Lung (tissue), 11 donors: ENCODE measurements at regions not wholly inside any gene's neighbourhood (a gene's known extent, or its start where the extent isn't known, plus 50 kb on each side); places are given as distances from the start of the nearest gene placed in this dataset.

Experiments used
- ATAC-seq: fragments of 200-7000 bp; cut with Tn5 transposase; one replicate; pipeline ENCODE4 v1.9.1; 2020; ENCODE audit warnings: moderate number of reproducible peaks; ENCODE audit not compliant: insufficient read depth, low FRiP score
- DNase-seq, 3 donors: peaks; one replicate each; pipeline ENCODE4 v3.0.0-alpha.2; 2013 to 2017
- H3K27ac ChIP-seq, 2 donors: one replicate each; pipeline ENCODE4 v1.5.1; 2013; ENCODE audit warnings: mild to moderate bottlenecking in 2 of 2, moderate library complexity in 2 of 2, control low read depth in 1 of 2, inconsistent platforms in 1 of 2, low read depth in 1 of 2, low read length in 1 of 2
- H3K27me3 ChIP-seq, 3 donors: one replicate each; pipeline ENCODE4 v1.5.1; 2013; ENCODE audit warnings: low read length in 2 of 3; ENCODE audit not compliant: control insufficient read depth in 3 of 3, insufficient read depth in 3 of 3
- H3K36me3 ChIP-seq, 4 donors: one replicate each; pipeline ENCODE4 v1.5.1; 2013; ENCODE audit warnings: low read length in 4 of 4, mild to moderate bottlenecking in 1 of 4, moderate library complexity in 1 of 4; ENCODE audit not compliant: control insufficient read depth in 4 of 4, insufficient read depth in 4 of 4
- H3K4me1 ChIP-seq, 5 donors: one replicate each; pipeline ENCODE4 v1.5.1; 2013; ENCODE audit warnings: low read length in 5 of 5, mild to moderate bottlenecking in 2 of 5, moderate library complexity in 1 of 5; ENCODE audit not compliant: control insufficient read depth in 5 of 5, insufficient read depth in 5 of 5
- H3K4me3 ChIP-seq: one replicate; pipeline ENCODE4 v1.5.1; 2013; ENCODE audit warnings: mild to moderate bottlenecking, control low read depth, moderate library complexity
- H3K9ac ChIP-seq, 2 donors: one replicate each; pipeline ENCODE4 v1.5.1; 2013; ENCODE audit warnings: low read length in 2 of 2, control low read depth in 1 of 2; ENCODE audit not compliant: insufficient read depth in 1 of 2
- H3K9me3 ChIP-seq, 4 donors: one replicate each; pipeline ENCODE4 v1.5.1; 2013; ENCODE audit warnings: low read length in 3 of 4, mild to moderate bottlenecking in 1 of 4, moderate library complexity in 1 of 4; ENCODE audit not compliant: control insufficient read depth in 4 of 4, insufficient read depth in 3 of 4
- WGBS, 2 donors: extraction: QIAGEN DNeasy Blood & Tissue Kit; methylation state at CpG; one replicate each; pipeline ENCODE4 v1.1.7; 2013; 5-methylcytosine and 5-hydroxymethylcytosine counted together
- TF ChIP-seq, protein P1 (sequence below): IDR thresholded peaks from 2 replicates; pipeline ENCODE4 v1.5.1; 2012; ENCODE audit warnings: mild to moderate bottlenecking; ENCODE audit errors: control extremely low read depth, extremely low read depth
- donor health status: control.
- donor health status: control.
- donor health status: Bipolar disorder and iron deficiency.
- donor health status: healthy.
- donor health status: DM: yes; HTN: yes; CAD: no.

DNA sequence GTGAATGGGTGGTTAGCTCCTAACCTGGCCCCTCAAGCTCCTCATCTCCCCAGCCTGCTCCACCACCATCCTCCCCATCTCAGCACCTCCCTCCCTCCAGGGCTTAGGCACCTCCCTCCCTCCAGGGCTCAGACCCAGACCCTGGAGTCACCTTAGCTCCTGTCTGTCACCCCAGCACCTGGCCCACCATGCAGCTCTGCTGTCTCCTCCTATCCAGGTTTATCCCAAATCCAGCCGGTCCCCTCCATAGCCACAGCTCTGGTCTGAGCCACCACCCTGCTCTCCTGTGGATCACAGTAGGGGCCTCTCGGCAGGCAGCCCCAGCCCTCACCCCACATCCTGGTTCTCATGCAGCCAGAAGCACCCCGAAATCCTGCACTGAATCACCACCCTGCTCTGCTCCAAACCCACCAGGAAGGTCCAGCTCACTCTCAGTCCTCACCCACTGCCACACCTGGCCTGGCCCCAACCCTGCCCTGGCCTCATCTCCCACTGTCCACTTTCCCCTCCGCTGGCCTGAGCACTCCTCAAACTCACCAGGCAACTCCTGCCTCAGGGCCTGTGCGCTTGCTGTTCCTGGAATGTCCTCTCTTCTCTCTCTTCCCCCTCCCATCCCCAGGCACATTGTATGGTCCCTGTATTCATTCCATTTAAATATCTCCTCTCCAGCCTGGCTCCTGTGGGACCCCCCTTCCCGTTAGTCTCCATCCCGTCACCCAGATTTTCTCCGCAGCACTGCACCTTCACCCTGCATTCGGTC is 62.6 kb downstream of the DIO3 start:
- H3K27me3 ChIP-seq, result no peaks in the 10 kb centered on the region
- ATAC-seq, result no peak
- peaks cover 0 to 3% (median 0%) of the 10 kb centered on the region in 5 donors for H3K4me1 ChIP-seq
- no peak overlapping the region for H3K9ac ChIP-seq
- 90 to 91% methylated on average over 9 of the region's 9 CpGs for WGBS, 2 donors
- H3K4me3 ChIP-seq, result no peak overlapping the region
- H3K27ac ChIP-seq, result no peak overlapping the region
- H3K36me3 ChIP-seq, result no peaks in the 10 kb centered on the region
- TF ChIP-seq, protein P1, sequence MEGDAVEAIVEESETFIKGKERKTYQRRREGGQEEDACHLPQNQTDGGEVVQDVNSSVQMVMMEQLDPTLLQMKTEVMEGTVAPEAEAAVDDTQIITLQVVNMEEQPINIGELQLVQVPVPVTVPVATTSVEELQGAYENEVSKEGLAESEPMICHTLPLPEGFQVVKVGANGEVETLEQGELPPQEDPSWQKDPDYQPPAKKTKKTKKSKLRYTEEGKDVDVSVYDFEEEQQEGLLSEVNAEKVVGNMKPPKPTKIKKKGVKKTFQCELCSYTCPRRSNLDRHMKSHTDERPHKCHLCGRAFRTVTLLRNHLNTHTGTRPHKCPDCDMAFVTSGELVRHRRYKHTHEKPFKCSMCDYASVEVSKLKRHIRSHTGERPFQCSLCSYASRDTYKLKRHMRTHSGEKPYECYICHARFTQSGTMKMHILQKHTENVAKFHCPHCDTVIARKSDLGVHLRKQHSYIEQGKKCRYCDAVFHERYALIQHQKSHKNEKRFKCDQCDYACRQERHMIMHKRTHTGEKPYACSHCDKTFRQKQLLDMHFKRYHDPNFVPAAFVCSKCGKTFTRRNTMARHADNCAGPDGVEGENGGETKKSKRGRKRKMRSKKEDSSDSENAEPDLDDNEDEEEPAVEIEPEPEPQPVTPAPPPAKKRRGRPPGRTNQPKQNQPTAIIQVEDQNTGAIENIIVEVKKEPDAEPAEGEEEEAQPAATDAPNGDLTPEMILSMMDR, result no peak
- DNase-seq, result no peak
- H3K9me3 ChIP-seq, result no peaks in the 10 kb centered on the region

DNA sequence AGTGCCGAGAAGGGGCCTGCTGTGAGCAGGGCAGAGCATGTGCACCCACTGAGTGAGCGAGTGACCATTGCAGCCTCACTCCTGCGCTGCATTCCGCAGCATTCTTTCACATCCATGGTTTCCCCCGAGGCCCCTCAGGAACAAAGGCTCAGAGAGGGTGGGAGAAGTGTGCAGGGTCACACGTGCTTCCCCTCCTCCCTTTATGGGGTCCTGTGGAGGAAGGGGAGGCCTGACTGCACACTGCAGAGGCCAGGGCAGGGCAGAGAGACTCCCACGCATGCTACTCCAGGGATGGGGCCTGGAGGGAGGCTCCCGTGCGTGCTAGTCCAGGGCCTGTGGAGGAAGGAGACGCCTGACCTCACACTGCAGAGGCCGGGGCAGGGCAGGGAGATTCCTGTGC is 63.2 kb downstream of the DIO3 start:
- H3K27ac ChIP-seq, result no peak overlapping the region
- ATAC-seq (no peak), DNase-seq (no peak)
- TF ChIP-seq, protein P1, result no peak
- H3K27me3 ChIP-seq, result no peaks in the 10 kb centered on the region
- whole genome bisulfite sequencing, 2 donors, result 81 to 86% methylated on average over 10 to 11 of the region's 11 CpGs
- H3K9me3 ChIP-seq, result no peaks in the 10 kb centered on the region
- H3K36me3 ChIP-seq, result no peaks in the 10 kb centered on the region
- H3K4me1 ChIP-seq, result peaks cover 0 to 3% (median 0%) of the 10 kb centered on the region in 5 donors
- H3K9ac ChIP-seq, result no peak overlapping the region
- H3K4me3 ChIP-seq, result no peak overlapping the region

DNA sequence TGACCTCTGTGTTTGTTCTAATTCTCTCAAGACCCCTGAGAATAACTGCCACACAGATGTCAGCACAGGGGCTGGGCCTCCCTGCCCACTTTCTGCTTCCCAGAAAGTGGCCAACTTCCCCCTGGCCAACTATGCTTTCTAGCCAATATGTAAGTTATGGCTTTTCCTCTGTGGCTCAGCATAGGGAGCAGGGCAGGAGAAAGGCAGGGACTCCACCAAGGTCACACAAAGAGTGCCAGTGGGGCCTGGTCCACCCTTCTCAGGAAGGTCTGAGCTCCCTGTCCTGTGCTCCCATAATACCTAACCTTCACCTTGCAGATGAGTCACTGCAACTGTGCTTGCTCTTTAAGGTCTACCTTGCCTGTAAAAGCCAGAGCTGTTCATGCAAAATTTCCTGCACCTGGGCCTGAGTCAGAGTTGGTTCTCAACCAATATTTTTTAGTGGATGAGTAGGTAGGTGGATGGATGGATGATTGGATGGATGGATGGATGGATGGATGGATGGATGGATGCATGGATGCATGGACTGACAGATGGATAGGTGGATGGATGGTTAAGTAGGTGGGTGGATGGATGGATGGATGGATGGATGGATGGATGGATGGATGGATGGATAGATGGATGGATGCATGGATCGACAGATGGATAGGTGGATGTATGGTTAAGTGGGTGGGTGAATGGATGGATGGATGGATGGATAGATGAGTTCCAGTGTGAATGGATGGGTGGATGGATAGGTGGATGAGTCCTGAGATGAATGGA is 64.2 kb downstream of the DIO3 start:
- Histone ChIP-seq H3K4me3 (no peak overlapping the region), H3K27ac (no peak overlapping the region), H3K36me3 (no peaks in the 10 kb centered on the region), H3K9me3 (no peaks in the 10 kb centered on the region), H3K4me1 (peaks cover 0 to 3% (median 0%) of the 10 kb centered on the region in 5 donors), H3K9ac (no peak overlapping the region), H3K27me3 (no peaks in the 10 kb centered on the region)
- WGBS, 2 donors, result 100% methylated on average over 1 of the region's 1 CpG
- TF ChIP-seq, protein P1, result no peak
- ATAC-seq (no peak), DNase-seq (no peak)
